ENCODE measurements at regions not wholly inside any gene's neighbourhood (a gene's known extent, or its start where the extent isn't known, plus 50 kb on each side); places are given as distances from the start of the nearest gene placed in this dataset.

DNA sequence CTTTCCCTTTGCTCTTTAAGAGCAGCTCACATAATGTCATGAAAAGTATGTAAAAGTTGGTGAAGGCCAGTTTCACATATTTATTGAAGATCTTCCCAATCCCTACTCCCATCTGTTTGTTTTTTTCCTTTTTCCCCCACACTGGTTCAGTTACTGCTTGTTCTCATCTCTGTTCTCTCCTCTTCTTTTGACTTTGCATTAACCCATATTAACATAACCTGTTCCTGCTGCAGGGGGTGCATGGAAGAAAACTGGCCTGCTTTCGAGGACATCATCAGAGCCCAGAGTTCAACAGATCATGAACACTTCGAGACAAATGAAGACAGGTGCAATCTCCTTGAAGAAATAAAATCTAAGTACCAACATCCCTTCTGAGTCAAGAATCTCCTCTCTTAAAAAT is 93.3 kb upstream of the FAM3C start:
- DNase-seq, result no peak

DNA sequence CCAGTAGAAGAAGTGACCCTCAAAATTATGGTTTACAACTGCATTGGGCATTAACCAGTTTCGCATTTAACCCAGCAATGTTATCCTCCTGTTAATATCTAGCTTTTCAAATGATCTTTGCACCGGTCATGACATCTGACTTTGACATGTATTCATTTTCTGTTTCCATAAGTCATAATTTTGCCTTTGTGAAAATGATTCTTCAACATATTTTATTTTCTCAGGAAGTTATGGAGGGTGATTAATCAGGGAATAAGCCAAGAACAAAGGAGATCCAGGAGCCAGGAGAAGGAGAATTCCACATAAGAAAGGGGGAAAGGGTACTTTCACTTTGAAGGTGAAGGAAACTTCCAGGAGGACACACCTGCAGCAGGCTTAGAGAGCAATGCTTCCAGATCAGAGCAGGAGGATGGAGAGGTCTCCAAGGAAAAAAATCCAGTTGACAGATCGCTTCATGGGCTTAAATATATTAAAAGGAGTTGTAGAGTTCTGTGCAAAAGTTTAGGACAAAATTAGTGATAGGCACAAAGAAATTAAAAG is 92.1 kb upstream of the FAM3C start:
- DNase-seq, result no peak

- DNase-seq, result no peak
Measured at GRCh38 chr7:121486590-121486989, 90.5 kb upstream of the FAM3C start.

DNA sequence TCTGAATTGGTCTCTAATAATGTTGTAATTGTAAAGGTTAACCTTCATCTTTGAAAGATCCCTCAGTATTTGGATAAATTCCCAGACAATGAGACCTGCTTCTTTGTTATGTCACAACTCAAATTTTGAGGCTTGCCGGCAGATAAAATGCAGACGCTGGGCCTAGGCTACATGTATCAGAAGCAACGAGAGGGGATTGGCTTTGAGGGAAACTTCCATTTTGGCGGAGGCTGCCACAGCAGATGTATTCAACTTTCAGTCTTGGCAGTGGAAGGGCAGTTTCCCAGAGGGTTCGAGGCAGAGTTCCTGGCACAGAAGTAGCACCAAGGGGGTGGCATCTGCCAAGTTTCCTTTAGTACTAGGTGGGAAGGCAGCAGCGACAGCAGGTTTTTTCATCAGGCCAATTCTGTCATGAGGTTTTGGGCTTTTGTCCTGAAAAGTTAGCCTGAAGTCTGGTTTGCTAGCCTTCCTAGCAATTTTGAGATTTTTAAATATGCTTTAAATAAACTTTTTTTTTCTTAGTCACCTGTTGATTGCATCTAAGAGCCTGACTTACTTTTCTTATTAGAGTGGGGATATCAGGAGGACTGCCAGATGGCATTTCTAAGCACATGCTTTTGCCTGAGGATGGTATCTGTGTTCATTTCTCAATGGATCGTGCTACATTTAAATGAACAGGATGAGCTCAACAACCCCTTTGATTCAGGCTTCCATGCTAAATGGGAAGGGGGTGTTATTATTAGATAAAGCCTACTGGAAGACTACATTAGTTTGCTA is 89.5 kb upstream of the FAM3C start:
- DNase-seq, result no peak

- DNase-seq, result no peak
Measured at GRCh38 chr7:121484089-121484763, 88.1 kb upstream of the FAM3C start.

GRCh38 chr7:121480566-121481335 is 84.6 kb upstream of the FAM3C start:
- DNase-seq, result no peak

DNA sequence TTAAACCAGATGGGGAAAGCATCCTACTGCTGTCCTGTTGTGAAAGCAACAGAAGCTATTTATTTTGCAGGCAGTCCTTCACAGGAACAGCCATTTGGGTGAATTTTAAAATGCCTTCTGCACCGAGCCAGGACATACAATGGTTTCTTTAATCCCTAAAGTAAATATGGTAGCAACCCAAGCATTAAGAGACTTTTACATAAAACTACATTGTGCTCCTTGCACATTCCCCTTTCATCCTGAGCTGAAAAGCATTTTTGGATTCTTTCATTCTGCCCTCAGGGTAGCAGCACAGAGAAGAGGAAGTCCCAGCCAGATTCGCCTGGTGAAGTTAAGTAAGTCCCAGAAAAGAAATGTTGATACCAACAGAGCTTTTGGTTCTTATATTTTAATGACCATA is 84.0 kb upstream of the FAM3C start:
- peak; percentile 10 for DNase-seq

GRCh38 chr7:121479466-121479865 is 83.4 kb upstream of the FAM3C start:
- DNase-seq, result no peak

GRCh38 chr7:121475806-121476205 is 79.7 kb upstream of the FAM3C start:
- no peak for DNase-seq

GRCh38 chr7:121474301-121474673 is 78.2 kb upstream of the FAM3C start:
- no peak for DNase-seq

DNA sequence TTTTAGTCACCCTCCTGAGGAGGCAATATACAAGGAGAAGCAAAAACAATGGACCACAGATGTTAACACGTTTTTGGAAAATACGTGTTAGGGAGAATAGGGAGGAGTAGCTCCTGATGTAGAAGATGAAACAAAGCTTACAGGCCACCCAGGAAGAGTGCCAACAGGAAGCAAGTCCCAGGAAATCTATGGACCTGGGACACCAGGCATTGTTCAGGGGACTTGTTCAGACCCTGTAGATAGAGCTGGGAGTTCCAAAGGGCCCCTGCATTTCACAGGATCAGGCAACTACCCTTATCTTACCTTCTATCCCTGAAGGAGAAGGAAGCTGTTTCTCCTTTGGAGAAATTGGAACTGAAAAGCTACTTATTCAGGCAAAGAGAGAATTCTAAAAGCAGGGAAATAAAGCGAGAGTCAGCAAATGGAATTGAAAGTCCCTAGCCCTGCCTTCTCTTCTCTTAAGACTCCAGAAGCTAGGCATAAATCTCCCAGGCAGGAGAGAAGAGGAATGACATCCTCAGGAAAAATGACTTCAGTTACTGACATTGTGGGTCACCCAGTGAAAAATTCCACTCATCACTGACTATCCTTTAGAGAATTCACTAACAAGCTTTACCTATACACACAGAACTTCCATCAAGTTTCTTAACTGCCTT is 77.7 kb upstream of the FAM3C start:
- DNase-seq, result no peak

DNA sequence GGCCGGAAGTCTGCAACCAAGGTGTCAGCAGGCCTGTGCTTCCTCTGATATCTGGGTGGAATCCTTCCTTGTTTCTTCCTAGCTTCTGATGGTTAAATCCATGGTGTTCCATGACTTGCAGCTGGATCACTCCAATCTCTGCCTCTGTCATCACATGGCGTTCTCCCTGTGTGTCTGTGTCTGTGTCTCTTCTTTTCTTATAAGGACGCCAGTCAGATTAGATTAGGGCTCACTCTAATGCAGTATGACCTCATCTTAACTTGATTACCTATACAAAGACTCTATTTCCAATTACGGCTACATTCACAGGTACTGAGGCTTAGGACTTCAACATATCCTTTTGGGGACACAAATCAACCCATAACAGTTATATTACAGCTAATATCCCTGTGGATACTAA is 70.3 kb upstream of the FAM3C start:
- DNase-seq, result no peak

DNA sequence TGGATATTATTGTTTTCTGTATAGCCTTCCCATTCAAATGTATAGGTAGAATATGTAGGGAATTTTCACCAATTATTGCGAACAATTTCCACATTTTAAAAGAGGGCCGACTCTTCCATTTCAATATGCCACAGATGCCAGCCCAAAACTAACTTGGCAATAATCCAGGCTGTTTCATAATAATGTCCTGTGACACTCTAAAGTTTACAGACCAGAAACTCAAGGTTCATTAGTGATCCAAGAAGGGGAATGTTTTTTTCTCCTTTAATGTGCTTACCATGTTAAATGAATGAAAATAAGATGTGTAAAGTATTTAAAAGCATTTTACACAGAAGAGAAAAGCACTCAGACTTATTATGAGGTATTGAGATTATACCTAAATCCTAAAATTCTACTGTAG is 63.0 kb upstream of the FAM3C start:
- DNase-seq, result no peak

- DNase-seq, result no peak
Measured at GRCh38 chr7:121456785-121457359, 60.8 kb upstream of the FAM3C start.

- DNase-seq, result no peak
Measured at GRCh38 chr7:121456015-121456414, 59.9 kb upstream of the FAM3C start.

DNA sequence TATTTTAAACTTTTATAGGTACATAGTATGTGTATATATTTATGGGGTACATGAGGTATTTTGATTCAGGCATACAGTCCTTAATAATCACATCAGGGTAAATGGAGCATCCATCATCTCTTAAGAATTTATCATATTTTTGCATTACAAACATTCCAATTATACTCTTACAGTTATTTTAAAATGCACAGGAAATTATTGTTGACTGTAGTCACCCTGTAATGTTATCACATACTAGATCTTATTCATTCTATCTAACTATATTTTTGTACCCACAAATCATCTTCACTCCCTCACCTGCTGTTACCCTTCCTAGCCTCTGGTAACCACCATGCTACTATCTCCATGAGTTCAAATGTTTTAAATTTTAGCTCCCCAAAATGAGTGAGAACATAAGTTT is 56.3 kb upstream of the FAM3C start:
- DNase-seq, result no peak

DNA sequence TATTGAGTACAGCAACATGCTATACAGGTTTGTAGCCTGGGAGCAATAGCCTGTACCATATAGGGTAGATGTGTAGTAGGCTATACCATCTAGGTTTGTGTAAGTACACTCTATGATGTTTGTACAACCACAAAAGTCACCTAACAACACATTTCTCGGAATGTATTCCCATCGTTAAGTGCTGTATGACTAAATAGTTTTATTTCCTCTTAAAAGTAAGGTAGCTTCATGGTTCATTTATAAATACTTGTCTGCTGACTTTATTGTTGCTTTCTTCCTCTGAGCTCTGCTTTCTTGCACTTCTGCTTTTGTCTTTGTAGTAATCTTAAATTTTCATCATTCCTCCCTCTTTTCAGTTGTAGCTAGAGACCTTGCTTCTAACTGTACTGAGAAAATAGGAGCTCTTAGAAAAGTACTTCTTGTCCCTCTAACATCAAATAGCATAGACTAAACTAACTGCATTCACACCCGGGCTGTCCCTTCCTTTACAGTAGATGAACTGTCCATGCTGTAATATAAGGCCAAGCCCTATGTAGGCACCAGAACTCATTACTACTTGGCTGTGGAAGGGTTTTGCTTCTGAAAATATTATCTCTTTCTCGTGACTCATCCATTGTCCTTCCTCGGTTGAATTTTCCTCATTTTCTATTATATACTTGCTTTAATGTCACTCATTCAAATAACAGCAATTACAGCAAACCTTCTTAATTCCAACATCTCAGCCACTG is 55.4 kb upstream of the FAM3C start:
- DNase-seq, result no peak

DNA sequence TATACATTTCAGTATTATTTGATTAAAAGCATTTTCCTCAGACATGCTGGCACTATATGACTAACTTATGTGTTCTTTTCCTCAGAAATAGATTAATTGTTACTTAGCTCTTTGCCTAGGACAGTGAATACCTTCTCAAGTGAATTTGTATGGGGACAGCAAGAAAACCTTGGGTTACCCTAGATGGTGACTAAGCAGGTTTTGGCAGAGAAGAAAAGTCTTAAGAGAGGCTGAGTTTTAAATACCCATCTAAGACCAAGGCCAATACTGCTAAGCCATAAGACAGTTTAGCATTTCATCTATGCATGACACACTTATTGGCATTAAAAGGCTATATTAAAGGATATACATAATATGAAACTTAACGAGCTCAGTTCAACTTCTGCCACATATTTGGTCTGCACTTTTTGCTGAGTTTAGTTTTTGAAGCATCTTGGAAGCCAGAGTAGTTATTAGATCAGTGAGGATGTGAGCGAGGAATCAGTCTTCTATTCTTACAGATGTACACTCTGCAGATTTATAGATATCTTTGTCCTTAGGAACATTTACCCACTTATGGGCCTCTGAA is 54.6 kb upstream of the FAM3C start:
- no peak for DNase-seq

DNA sequence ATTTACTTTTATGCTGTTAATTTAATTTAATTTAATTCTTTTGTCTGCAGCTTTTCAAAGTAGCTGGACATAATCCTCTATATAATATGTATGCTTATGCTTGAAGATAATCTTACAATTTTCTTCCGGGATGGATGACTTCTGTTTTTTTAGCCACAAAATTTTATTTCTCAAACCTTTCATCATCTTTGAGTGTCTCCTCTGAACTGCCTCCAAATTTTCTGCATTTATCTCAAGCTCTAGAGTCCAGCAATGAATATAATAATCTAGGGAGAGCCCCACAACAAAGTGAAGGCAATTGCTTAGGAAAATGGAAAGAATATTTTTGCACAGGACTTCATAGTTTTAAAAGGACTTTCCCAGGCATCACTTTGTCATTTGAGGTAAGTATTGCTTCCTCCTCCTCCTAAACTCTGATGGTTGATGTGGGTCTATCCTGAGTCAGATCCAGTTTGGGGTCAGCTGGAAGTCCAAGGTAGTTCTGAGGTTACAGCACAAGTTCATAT is 53.7 kb upstream of the FAM3C start:
- no peak for DNase-seq

DNA sequence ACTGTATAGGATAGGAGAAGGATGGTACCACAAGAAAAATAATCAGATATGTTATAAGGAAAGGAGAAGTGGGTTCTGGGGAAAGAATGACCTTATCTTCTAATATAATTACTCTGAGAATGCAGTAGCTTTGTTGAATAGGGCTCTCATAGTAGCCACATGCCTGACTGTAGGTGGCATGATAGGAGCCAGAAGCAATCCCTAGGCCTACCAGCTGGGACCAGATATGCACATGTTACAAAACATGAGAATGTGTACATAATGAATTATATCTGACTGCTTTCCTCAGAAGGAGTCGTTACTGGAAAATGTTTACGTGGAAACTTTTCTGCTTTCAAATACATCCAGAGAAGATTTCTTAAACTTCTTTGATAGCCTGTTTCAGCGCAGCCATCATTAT is 53.2 kb upstream of the FAM3C start:
- DNase-seq, result no peak

DNA sequence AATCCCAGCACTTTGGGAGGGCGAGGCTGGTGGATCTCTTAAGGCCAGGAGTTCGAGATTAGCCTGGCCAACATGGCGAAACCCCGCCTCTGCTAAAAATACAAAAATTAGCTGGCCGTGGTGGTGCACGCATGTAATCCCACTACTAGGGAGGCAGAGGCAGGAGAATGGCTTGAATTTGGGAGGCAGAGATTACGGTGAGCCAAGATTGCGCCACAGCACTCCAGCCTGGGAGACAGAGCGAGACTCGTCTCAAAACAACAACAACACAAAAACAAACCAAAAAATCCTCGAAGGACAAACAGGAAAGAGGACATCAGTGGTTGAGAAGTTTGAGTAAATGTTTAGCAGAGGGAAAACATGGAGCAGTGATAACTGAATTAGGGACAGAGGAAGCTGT is 52.3 kb upstream of the FAM3C start:
- no peak for DNase-seq

Measured in skin of body (tissue), 1 donor.